Prostate gland (tissue), 2 donors: ENCODE measurements at regions not wholly inside any gene's neighbourhood (a gene's known extent, or its start where the extent isn't known, plus 50 kb on each side); places are given as distances from the start of the nearest gene placed in this dataset.

Experiments
- DNase-seq: peaks from one replicate; pipeline ENCODE4 v3.0.0-alpha.2; 2019; ENCODE audit warnings: low spot score
- H3K27ac ChIP-seq, 2 donors: fragments of 200-600 bp; sonication (generic); 2 replicates each; pipeline ENCODE4 v1.5.1; 2017 to 2019
- H3K27me3 ChIP-seq: fragments of 200-600 bp; sonication (generic); replicated peaks from 2 replicates; pipeline ENCODE4 v1.5.1; 2019; ENCODE audit not compliant: insufficient read depth
- H3K36me3 ChIP-seq, 2 donors: fragments of 200-600 bp; sonication (generic); 1 replicate in 1 of 2; 2 replicates in 1 of 2; pipeline versions ENCODE4 v1.5.1 to v1.8.1; 2017 to 2019
- H3K4me1 ChIP-seq: fragments of 200-600 bp; sonication (generic); replicated peaks from 2 replicates; pipeline ENCODE4 v1.5.1; 2019
- H3K4me3 ChIP-seq, 2 donors: fragments of 200-600 bp; sonication (generic); 2 replicates each; pipeline ENCODE4 v1.5.1; 2017 to 2019
- H3K9me3 ChIP-seq: fragments of 200-600 bp; sonication (generic); 2 replicates; pipeline ENCODE4 v1.5.1; 2017
- POLR2A ChIP-seq: fragments of 450-650 bp; IDR thresholded peaks from one replicate; pipeline ENCODE4 v1.6.1; 2016; ENCODE audit warnings: antibody characterized with exemption, mild to moderate bottlenecking
- POLR2AphosphoS5 ChIP-seq: sonication (generic); formaldehyde crosslinking; IDR thresholded peaks from one replicate; pipeline ENCODE4 v1.6.1; 2017; ENCODE audit warnings: antibody characterized with exemption
- WGBS: methylation state at CpG from one replicate; pipeline ENCODE4 v1.1.5; 2018; 5-methylcytosine and 5-hydroxymethylcytosine counted together
- intact Hi-C: fragments of 100-400 bp; cut with DNase I; formaldehyde crosslinking; loops from one replicate; pipeline ENCODE4 v1.14.2; 2022
- TF ChIP-seq, protein P1 (sequence below), 4 experiments: fragments of 200-600 bp in 2 of 4; fragments of 450-650 bp in 2 of 4; sonication (generic) in 2 of 4; IDR thresholded peaks; 1 replicate in 3 of 4; 2 replicates in 1 of 4; pipeline ENCODE4 v1.5.1; 2016 to 2019; ENCODE audit warnings: antibody characterized with exemption in 4 of 4, mild to moderate bottlenecking in 2 of 4, moderate library complexity in 2 of 4

DNA sequence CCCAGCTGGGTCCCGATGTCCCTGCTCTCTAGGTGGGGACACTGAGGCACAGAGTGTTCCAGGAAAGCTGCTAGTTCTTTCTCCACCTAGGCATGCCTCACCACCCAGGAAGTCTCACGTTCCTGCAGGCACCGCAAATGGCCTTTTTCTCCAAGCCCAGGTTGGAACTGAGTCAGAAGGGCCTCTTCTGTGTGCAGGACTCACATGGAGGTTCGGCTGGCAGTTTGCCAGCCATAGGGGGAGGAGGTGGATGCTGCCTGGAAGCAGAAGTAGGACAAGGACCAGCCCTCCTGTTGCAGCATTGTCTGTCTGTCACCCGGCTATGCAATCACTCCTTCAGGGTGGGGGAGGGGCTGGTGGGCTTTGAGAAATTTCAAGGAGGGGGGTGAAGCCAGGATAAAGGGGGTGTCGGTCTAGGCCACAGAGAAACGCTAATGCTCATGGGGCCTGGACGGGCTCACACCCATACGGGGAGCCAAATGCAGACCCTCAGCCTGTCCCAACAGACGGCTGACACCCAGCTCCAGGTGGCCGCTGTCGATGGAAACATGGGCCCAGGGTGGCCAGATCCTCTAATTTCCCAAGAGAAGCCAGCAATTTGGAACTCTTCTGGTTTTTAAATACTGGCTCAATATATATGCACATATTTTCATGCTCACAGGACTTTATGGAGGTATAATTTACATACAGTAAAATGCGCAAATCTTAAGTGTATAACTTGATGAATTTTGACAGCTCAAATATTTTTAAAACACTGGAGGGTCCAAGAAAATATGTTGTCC, 120.5 kb downstream of the PHETA1 start:
- Histone ChIP-seq H3K4me3 (no peak overlapping the region), H3K27ac (no peak overlapping the region), H3K27me3 (no peaks in the 10 kb centered on the region), H3K4me1 (no peaks in the 10 kb centered on the region), H3K9me3 (no peaks in the 10 kb centered on the region), H3K36me3 (no peaks in the 10 kb centered on the region)
- DNase-seq = no peak
- 55% methylated on average over 13 of the region's 13 CpGs for WGBS
- TF ChIP-seq, protein P1, sequence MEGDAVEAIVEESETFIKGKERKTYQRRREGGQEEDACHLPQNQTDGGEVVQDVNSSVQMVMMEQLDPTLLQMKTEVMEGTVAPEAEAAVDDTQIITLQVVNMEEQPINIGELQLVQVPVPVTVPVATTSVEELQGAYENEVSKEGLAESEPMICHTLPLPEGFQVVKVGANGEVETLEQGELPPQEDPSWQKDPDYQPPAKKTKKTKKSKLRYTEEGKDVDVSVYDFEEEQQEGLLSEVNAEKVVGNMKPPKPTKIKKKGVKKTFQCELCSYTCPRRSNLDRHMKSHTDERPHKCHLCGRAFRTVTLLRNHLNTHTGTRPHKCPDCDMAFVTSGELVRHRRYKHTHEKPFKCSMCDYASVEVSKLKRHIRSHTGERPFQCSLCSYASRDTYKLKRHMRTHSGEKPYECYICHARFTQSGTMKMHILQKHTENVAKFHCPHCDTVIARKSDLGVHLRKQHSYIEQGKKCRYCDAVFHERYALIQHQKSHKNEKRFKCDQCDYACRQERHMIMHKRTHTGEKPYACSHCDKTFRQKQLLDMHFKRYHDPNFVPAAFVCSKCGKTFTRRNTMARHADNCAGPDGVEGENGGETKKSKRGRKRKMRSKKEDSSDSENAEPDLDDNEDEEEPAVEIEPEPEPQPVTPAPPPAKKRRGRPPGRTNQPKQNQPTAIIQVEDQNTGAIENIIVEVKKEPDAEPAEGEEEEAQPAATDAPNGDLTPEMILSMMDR (IDR thresholded peaks at IDR 0.05) = no peak
- no peak for TF ChIP-seq POLR2A
- no peak for TF ChIP-seq POLR2AphosphoS5
- intact Hi-C loops = no loop called here

DNA sequence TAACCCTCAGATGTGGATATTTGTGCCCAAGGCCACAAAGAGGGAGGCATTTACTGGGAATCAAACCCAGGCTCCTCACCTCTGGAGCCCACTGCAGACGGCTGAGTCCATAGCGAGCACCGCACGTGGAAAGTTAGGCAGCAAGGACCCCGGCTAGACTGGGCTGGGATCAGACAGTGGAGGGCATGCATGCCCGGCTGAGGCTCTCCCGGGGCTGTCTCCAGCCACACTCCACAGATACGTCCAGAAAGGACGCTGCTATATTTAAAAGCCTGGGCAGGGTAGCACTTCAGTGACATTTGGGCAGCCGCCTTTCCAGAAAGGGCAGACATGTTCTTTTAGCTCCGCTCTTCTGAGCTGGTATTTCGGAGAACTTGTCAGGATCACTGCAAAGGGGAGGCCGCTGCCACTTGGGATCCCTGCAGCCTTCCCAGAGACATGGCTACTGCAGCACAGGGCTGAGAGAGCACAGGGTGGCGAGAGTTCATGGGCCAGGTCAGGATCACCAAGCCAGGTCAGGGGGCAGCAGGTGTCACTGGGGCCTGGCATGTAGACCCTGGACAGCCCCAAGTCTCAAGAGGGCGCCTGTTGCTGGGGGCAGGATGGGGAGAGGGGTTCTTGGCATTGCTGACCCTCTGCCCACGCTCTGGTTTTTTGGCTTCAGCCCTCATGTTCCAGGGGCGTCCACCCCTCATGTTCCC, 121.7 kb downstream of the PHETA1 start:
- TF ChIP-seq POLR2AphosphoS5 = no peak
- TF ChIP-seq POLR2A = no peak
- TF ChIP-seq, protein P1 (IDR thresholded peaks at IDR 0.05) = no peak
- intact Hi-C loops = no loop called here

DNA sequence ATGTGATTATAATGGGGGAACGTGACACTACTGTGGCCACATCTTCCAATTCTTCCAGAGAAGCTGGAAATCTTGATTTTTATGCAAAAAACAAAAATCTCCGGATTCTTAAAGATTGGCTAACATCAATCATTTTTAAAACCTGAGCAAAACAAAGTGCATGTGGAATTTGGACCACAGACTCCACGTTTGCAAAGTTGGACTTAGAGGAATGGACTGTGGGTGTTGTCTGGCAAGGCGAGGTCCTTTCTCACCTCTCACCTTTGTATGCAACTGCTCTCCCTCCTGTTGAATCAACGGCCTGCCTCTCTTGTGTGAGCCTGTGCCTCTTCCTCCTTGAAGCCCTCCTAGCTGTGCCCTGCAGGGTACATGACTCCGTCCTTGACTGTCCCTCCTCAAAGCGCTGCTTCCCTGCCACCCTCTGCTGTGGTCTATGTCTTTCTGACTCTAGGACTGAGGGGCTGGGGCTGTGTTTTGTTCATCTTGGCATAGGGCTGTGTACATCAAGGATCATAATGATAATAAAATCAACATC, 122.4 kb downstream of the PHETA1 start:
- no peaks in the 10 kb centered on the region for H3K9me3 ChIP-seq
- WGBS = 85% methylated on average over 7 of the region's 7 CpGs
- intact Hi-C loops = no loop called here
- H3K4me1 ChIP-seq = no peaks in the 10 kb centered on the region
- H3K4me3 ChIP-seq = no peak overlapping the region
- no peak for DNase-seq
- TF ChIP-seq POLR2AphosphoS5 (no peak), POLR2A (no peak)
- TF ChIP-seq, protein P1 (IDR thresholded peaks at IDR 0.05) = no peak
- no peak overlapping the region for H3K27ac ChIP-seq
- no peaks in the 10 kb centered on the region for H3K36me3 ChIP-seq
- H3K27me3 ChIP-seq = no peaks in the 10 kb centered on the region

More for the DNA sequence above, 121.7 kb downstream of the PHETA1 start:
- Histone ChIP-seq H3K4me1 (no peaks in the 10 kb centered on the region), H3K9me3 (no peaks in the 10 kb centered on the region), H3K4me3 (no peak overlapping the region), H3K27me3 (no peaks in the 10 kb centered on the region), H3K27ac (no peak overlapping the region), H3K36me3 (no peaks in the 10 kb centered on the region)
- no peak for DNase-seq
- WGBS = 88% methylated on average over 17 of the region's 17 CpGs

DNA sequence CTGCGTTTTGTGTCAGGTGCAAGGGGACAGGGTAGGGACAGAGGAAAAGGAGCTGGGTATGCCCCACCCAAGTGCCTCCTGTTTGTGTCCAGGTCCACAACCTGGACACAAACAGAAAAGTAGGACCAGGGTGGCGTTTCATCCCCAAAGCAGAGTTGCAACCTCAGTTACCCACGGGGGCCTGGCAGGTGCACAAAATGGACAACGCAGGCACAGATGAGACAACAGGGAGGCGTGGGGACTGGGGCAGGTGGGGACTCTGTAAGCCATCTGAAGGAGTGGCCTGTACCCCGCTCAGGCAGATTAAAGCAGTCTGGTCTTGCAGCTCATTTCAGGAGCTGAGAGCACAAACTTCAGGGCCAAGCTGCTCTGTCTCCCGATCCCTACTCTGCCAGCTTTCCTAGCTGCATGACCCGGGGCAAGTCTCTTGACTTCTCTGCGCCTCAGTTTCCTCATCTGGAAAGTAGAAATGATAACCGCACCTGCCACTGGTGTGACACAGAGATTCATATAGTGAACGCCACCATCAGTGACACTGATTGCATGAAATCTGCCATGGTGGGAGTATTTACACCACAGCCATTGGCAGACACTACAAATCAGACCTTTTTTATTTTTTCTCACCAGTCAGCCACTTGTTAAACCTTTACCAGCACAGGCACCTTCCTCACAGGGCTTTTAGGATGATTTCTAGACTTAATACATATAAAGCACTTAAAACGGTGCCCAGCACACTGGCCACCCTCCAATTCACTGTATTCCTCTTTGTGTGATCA, 123.0 kb downstream of the PHETA1 start:
- Histone ChIP-seq H3K4me1 (no peaks in the 10 kb centered on the region), H3K27me3 (no peaks in the 10 kb centered on the region), H3K9me3 (no peaks in the 10 kb centered on the region), H3K27ac (no peak overlapping the region), H3K36me3 (no peaks in the 10 kb centered on the region), H3K4me3 (no peak overlapping the region)
- intact Hi-C loops = no loop called here
- TF ChIP-seq POLR2A (no peak), POLR2AphosphoS5 (no peak)
- TF ChIP-seq, protein P1 (IDR thresholded peaks at IDR 0.05) = no peak
- 93% methylated on average over 12 of the region's 12 CpGs for WGBS
- DNase-seq = no peak
